ENCODE measurements at regions not wholly inside any gene's neighbourhood (a gene's known extent, or its start where the extent isn't known, plus 50 kb on each side); places are given as distances from the start of the nearest gene placed in this dataset.

DNA sequence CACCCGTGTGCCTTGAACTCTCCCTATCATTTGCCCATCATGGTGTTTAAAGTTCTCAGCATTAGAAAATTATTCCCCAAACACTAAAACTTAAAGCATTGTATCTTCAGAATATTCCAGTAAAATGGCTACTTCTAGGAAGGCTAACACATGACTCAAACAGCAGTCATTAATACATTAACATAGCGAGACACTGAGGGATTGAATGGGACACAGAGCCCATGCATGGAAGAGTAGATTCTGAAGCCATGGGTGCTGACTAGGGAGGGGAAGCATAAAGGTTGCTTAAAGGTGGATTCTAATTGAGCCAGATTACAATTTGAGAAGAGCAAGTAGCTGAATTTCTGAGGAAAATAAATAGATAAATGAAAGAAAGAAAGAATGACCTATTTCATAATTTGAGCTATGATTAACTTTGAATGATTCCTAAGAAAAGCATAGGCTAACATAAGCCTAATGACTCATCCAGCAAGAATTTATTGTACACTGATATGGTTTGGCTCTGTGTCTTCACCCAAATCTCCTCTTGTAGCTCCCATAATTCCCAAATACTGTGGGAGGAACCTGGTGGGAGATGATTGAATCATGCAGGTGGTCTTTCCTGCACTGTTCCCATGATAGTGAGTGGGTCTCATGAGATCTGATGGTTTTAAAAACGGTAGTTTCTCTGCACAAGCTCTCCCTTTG is 79.8 kb upstream of the PIK3C3 start:
- TF ChIP-seq, protein P1, sequence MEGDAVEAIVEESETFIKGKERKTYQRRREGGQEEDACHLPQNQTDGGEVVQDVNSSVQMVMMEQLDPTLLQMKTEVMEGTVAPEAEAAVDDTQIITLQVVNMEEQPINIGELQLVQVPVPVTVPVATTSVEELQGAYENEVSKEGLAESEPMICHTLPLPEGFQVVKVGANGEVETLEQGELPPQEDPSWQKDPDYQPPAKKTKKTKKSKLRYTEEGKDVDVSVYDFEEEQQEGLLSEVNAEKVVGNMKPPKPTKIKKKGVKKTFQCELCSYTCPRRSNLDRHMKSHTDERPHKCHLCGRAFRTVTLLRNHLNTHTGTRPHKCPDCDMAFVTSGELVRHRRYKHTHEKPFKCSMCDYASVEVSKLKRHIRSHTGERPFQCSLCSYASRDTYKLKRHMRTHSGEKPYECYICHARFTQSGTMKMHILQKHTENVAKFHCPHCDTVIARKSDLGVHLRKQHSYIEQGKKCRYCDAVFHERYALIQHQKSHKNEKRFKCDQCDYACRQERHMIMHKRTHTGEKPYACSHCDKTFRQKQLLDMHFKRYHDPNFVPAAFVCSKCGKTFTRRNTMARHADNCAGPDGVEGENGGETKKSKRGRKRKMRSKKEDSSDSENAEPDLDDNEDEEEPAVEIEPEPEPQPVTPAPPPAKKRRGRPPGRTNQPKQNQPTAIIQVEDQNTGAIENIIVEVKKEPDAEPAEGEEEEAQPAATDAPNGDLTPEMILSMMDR (IDR thresholded peaks at IDR 0.05), result no peak
- TF ChIP-seq POLR2A (IDR thresholded peaks at IDR 0.05), result no peak

All from Peyer's patch (tissue), 4 donors.